A673 (cell line): ENCODE measurements at regions not wholly inside any gene's neighbourhood (a gene's known extent, or its start where the extent isn't known, plus 50 kb on each side); places are given as distances from the start of the nearest gene placed in this dataset.

Source experiments
- BruUV-seq: library from RNA; stranded (reverse); fragments of 400-500 nt; replicated peaks from 2 replicates; lab custom pipeline; 2021; lab: Mats Ljungman, UMichigan
- CTCF ChIA-PET: fragments of 300-600 bp; sonication (Branson Sonifier 250); formaldehyde crosslinking; loops from one replicate; lab custom pipeline; 2022; ENCODE audit warnings: antibody characterized with exemption; lab: Charles Lee
- POLR2A ChIA-PET: fragments of 300-600 bp; sonication (Branson Sonifier 250); formaldehyde crosslinking; loops from one replicate; lab custom pipeline; 2022; ENCODE audit warnings: antibody characterized with exemption; ENCODE audit not compliant: low non-redundant PET; lab: Charles Lee
- DNase-seq: peaks from one replicate; pipeline ENCODE4 v3.0.0-alpha.2; 2015; ENCODE audit warnings: low spot score
- H3K27ac ChIP-seq: fragments of 200-600 bp; sonication (generic); 2 replicates; pipeline ENCODE4 v1.5.1; 2016; ENCODE audit warnings: mixed run types, low read depth, mild to moderate bottlenecking, mixed read lengths, antibody characterized with exemption, low read length; ENCODE audit not compliant: poor library complexity, severe bottlenecking
- H3K27me3 ChIP-seq: fragments of 200-600 bp; sonication (generic); replicated peaks from 2 replicates; pipeline ENCODE4 v1.6.1; 2017; ENCODE audit warnings: mixed run types, low read depth, mild to moderate bottlenecking, mixed read lengths, antibody characterized with exemption, low read length; ENCODE audit not compliant: insufficient read depth, poor library complexity
- H3K36me3 ChIP-seq: fragments of 200-600 bp; sonication (generic); 2 replicates; pipeline ENCODE4 v1.6.1; 2016; ENCODE audit warnings: mixed run types, mild to moderate bottlenecking, mixed read lengths, antibody characterized with exemption, low read length; ENCODE audit not compliant: insufficient read depth, poor library complexity, severe bottlenecking
- H3K4me1 ChIP-seq: fragments of 200-600 bp; sonication (generic); 2 replicates; pipeline ENCODE4 v1.6.1; 2017; ENCODE audit warnings: mixed run types, mild to moderate bottlenecking, mixed read lengths, antibody characterized with exemption, low read length; ENCODE audit not compliant: insufficient read depth, poor library complexity, severe bottlenecking
- H3K4me3 ChIP-seq: fragments of 200-600 bp; sonication (generic); 2 replicates; pipeline ENCODE4 v1.5.1; 2016; ENCODE audit warnings: low read depth, mixed run types, mild to moderate bottlenecking, mixed read lengths, low read length; ENCODE audit not compliant: poor library complexity, severe bottlenecking
- H3K9me3 ChIP-seq: fragments of 200-600 bp; sonication (generic); 2 replicates; pipeline ENCODE4 v1.6.1; 2016; ENCODE audit warnings: mixed run types, low read depth, mild to moderate bottlenecking, mixed read lengths, antibody characterized with exemption, low read length; ENCODE audit not compliant: poor library complexity, severe bottlenecking
- CTCF ChIP-seq: fragments of 300-800, 200-600 bp; sonication (generic); conservative IDR thresholded peaks from 2 replicates; pipeline ENCODE4 v1.5.1; 2017; ENCODE audit warnings: low read depth, mild to moderate bottlenecking, antibody characterized with exemption, low read length, moderate library complexity, mixed read lengths
- EZH2 ChIP-seq: fragments of 200-600 bp; sonication (generic); IDR thresholded peaks from 2 replicates; pipeline ENCODE4 v1.6.1; 2017; ENCODE audit warnings: borderline replicate concordance, low read depth, mild to moderate bottlenecking, mixed read lengths, antibody characterized with exemption, low read length; ENCODE audit not compliant: poor library complexity, severe bottlenecking
- intact Hi-C: fragments of 100-400 bp; cut with micrococcal nuclease; formaldehyde crosslinking; loops from one replicate; pipeline ENCODE4 v1.10.0; 2022; ENCODE audit not compliant: unreplicated experiment

GRCh38 chr3:159860269-159861116, 128.1 kb upstream of the IL12A start:
- ChIA-PET POLR2A (interaction anchor here (1.1 kb wide), 1 partner anchor 21 kb away, joined by 6 read pairs; no protein-coding TSS in a partner anchor), CTCF (no interaction called here)
- H3K4me3 ChIP-seq, result no peak overlapping the region
- no peaks in the 10 kb centered on the region for H3K9me3 ChIP-seq
- DNase-seq, result no peak
- H3K4me1 ChIP-seq, result no peaks in the 10 kb centered on the region
- no peaks in the 10 kb centered on the region for H3K27me3 ChIP-seq
- TF ChIP-seq CTCF (no peak), EZH2 (no peak)
- no TSS peak for BruUV-seq
- intact Hi-C loops, result no loop called here
- H3K27ac ChIP-seq, result no peak overlapping the region
- no peaks in the 10 kb centered on the region for H3K36me3 ChIP-seq

- TF ChIP-seq CTCF, result no peak
- no peak for TF ChIP-seq EZH2
- H3K4me3 ChIP-seq, result no peak overlapping the region
- no peaks in the 10 kb centered on the region for H3K9me3 ChIP-seq
- no peaks in the 10 kb centered on the region for H3K27me3 ChIP-seq
- POLR2A ChIA-PET, result no interaction called here
- H3K27ac ChIP-seq, result no peak overlapping the region
- DNase-seq, result no peak
- CTCF ChIA-PET, result no interaction called here
- no TSS peak for BruUV-seq
- no peaks in the 10 kb centered on the region for H3K4me1 ChIP-seq
- intact Hi-C loops, result no loop called here
- no peaks in the 10 kb centered on the region for H3K36me3 ChIP-seq
These were observed 127.2 kb upstream of the IL12A start for GRCh38 chr3:159861369-159861987.

- POLR2A ChIA-PET, result no interaction called here
- no peaks in the 10 kb centered on the region for H3K4me1 ChIP-seq
- intact Hi-C loops, result no loop called here
- no peaks in the 10 kb centered on the region for H3K9me3 ChIP-seq
- BruUV-seq, result no TSS peak
- H3K4me3 ChIP-seq, result no peak overlapping the region
- no peak for TF ChIP-seq EZH2
- TF ChIP-seq CTCF, result no peak
- DNase-seq, result no peak
- CTCF ChIA-PET, result interaction anchor here (0.6 kb wide), 1 partner anchor 10 kb away, joined by 4 read pairs; no protein-coding TSS in a partner anchor
- no peaks in the 10 kb centered on the region for H3K36me3 ChIP-seq
- H3K27me3 ChIP-seq, result no peaks in the 10 kb centered on the region
- no peak overlapping the region for H3K27ac ChIP-seq
These were observed 123.5 kb upstream of the IL12A start for GRCh38 chr3:159865041-159865579.
